HK-2 (cell line): ENCODE measurements at regions not wholly inside any gene's neighbourhood (a gene's known extent, or its start where the extent isn't known, plus 50 kb on each side); places are given as distances from the start of the nearest gene placed in this dataset.

Experiments used
- DNase-seq: peaks from one replicate; pipeline ENCODE4 v3.0.0-alpha.2; 2018; ENCODE audit not compliant: unreplicated experiment

GRCh38 chr5:173800340-173800739, 87.8 kb upstream of the CPEB4 start:
- DNase-seq: no peak

- no peak for DNase-seq
Observed at GRCh38 chr5:173801006-173801405, 87.1 kb upstream of the CPEB4 start.

- DNase-seq: no peak
Observed at GRCh38 chr5:173802670-173803165, 85.4 kb upstream of the CPEB4 start.

- no peak for DNase-seq
Observed at GRCh38 chr5:173804579-173804978, 83.6 kb upstream of the CPEB4 start.

- no peak for DNase-seq
Observed at GRCh38 chr5:173806270-173807035, 81.7 kb upstream of the CPEB4 start.

- DNase-seq: no peak
Observed at GRCh38 chr5:173807181-173807655, 80.9 kb upstream of the CPEB4 start.

- DNase-seq: no peak
Observed at GRCh38 chr5:173808079-173808808, 79.9 kb upstream of the CPEB4 start.

- no peak for DNase-seq
Observed at GRCh38 chr5:173809014-173809413, 79.1 kb upstream of the CPEB4 start.

- DNase-seq: no peak
Observed at GRCh38 chr5:173812811-173813550, 75.2 kb upstream of the CPEB4 start.

- no peak for DNase-seq
Observed at GRCh38 chr5:173814053-173814452, 74.1 kb upstream of the CPEB4 start.

- no peak for DNase-seq
Observed at GRCh38 chr5:173815571-173815970, 72.6 kb upstream of the CPEB4 start.

GRCh38 chr5:173816728-173817127, 71.4 kb upstream of the CPEB4 start:
- no peak for DNase-seq

- DNase-seq: no peak
Observed at GRCh38 chr5:173817561-173817960, 70.6 kb upstream of the CPEB4 start.

- DNase-seq: no peak
Observed at GRCh38 chr5:173819521-173819920, 68.6 kb upstream of the CPEB4 start.

GRCh38 chr5:173823274-173823644, 64.9 kb upstream of the CPEB4 start:
- DNase-seq: no peak

- DNase-seq: peak; percentile 20
Observed at GRCh38 chr5:173823721-173824567, 64.2 kb upstream of the CPEB4 start.

- DNase-seq: no peak
Observed at GRCh38 chr5:173825215-173825865, 62.8 kb upstream of the CPEB4 start.

GRCh38 chr5:173826086-173826427, 62.1 kb upstream of the CPEB4 start:
- DNase-seq: no peak

- DNase-seq: no peak
Observed at GRCh38 chr5:173826428-173827350, 61.5 kb upstream of the CPEB4 start.

GRCh38 chr5:173828952-173829351, 59.2 kb upstream of the CPEB4 start:
- DNase-seq: no peak
